Renal pelvis (tissue), 1 donor: ENCODE measurements at regions not wholly inside any gene's neighbourhood (a gene's known extent, or its start where the extent isn't known, plus 50 kb on each side); places are given as distances from the start of the nearest gene placed in this dataset.
"Not testable (repeated sequence)": the region's sequence is repeated elsewhere in the genome, so short reads cannot be mapped to it uniquely, and the experiment has no call there.

ENCODE experiments used
- DNase-seq: peaks from one replicate; pipeline ENCODE4 v3.0.0-alpha.2; 2013

GRCh38 chr21:13812191-13812590, 202.6 kb downstream of the POTED start:
- not testable (repeated sequence) for DNase-seq

GRCh38 chr21:13810559-13810958, 201.0 kb downstream of the POTED start:
- DNase-seq, result not testable (repeated sequence)

GRCh38 chr21:13806444-13806843, 196.9 kb downstream of the POTED start:
- DNase-seq, result not testable (repeated sequence)

- not testable (repeated sequence) for DNase-seq
Observed at GRCh38 chr21:13802757-13803156, 193.2 kb downstream of the POTED start.
